K562 (cell line): ENCODE measurements at regions not wholly inside any gene's neighbourhood (a gene's known extent, or its start where the extent isn't known, plus 50 kb on each side); places are given as distances from the start of the nearest gene placed in this dataset.

Source experiments
- CHD7 ChIP-seq: fragments of 200-600 bp; sonication (generic); IDR thresholded peaks from one replicate; pipeline ENCODE4 v1.6.1; 2012; ENCODE audit warnings: mild to moderate bottlenecking, low read depth, low read length, inconsistent platforms
- RB1 ChIP-seq: fragments of 450-650 bp; IDR thresholded peaks from 2 replicates; pipeline ENCODE4 v1.6.1; 2017; ENCODE audit warnings: low read depth, mild to moderate bottlenecking
- RBM15 ChIP-seq: fragments of 200-400 bp; formaldehyde crosslinking; IDR thresholded peaks from 2 replicates; pipeline ENCODE4 v1.6.1; 2018; ENCODE audit warnings: mild to moderate bottlenecking, low read length, moderate library complexity; ENCODE audit not compliant: insufficient read depth
- SNIP1 ChIP-seq: fragments of 450-650 bp; IDR thresholded peaks from 2 replicates; pipeline ENCODE4 v1.7.1; 2017; ENCODE audit warnings: low read depth, mild to moderate bottlenecking
- TCF7L2 ChIP-seq: fragments of 150-350 bp; IDR thresholded peaks from 2 replicates; pipeline ENCODE4 v1.6.1; 2016; ENCODE audit warnings: low read depth, mild to moderate bottlenecking, low read length, moderate library complexity
- TF ChIP-seq, protein P1 (sequence below): sonication (generic); formaldehyde crosslinking; IDR thresholded peaks from 2 replicates; pipeline ENCODE4 v1.8.0; 2023; ENCODE audit warnings: mild to moderate bottlenecking, missing genetic modification reagents

- no peak for TF ChIP-seq CHD7
- TF ChIP-seq RB1, result no peak
- no peak for TF ChIP-seq SNIP1
- no peak for TF ChIP-seq TCF7L2
- TF ChIP-seq, protein P1, sequence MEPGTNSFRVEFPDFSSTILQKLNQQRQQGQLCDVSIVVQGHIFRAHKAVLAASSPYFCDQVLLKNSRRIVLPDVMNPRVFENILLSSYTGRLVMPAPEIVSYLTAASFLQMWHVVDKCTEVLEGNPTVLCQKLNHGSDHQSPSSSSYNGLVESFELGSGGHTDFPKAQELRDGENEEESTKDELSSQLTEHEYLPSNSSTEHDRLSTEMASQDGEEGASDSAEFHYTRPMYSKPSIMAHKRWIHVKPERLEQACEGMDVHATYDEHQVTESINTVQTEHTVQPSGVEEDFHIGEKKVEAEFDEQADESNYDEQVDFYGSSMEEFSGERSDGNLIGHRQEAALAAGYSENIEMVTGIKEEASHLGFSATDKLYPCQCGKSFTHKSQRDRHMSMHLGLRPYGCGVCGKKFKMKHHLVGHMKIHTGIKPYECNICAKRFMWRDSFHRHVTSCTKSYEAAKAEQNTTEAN, result no peak
- no peak for TF ChIP-seq RBM15
These were observed 175.4 kb upstream of the RNF32 start (continued) for GRCh38 chr7:156465186-156465585.
